Osteoblast (primary cell): ENCODE measurements at regions not wholly inside any gene's neighbourhood (a gene's known extent, or its start where the extent isn't known, plus 50 kb on each side); places are given as distances from the start of the nearest gene placed in this dataset.

Experiments
- DNase-seq: peaks from one replicate; pipeline ENCODE4 v3.0.0; 2011; ENCODE audit warnings: low spot score, mixed read lengths; ENCODE audit not compliant: insufficient read length; ENCODE audit errors: missing footprints
- H2AFZ ChIP-seq: 2 replicates; pipeline ENCODE4 v1.6.0; 2011; ENCODE audit warnings: mild to moderate bottlenecking, low read length
- H3K27ac ChIP-seq: 2 replicates; pipeline ENCODE4 v1.5.1; 2011; ENCODE audit warnings: mild to moderate bottlenecking, low read depth, low read length, moderate library complexity
- H3K27me3 ChIP-seq: 2 replicates; pipeline ENCODE4 v1.6.0; 2012; ENCODE audit warnings: mild to moderate bottlenecking, control low read depth, inconsistent platforms, low read length, moderate library complexity; ENCODE audit not compliant: insufficient read depth
- H3K36me3 ChIP-seq: 2 replicates; pipeline ENCODE4 v1.5.1; 2011; ENCODE audit warnings: mild to moderate bottlenecking, low read length, control low read depth, moderate library complexity; ENCODE audit not compliant: insufficient read depth
- H3K4me1 ChIP-seq: 2 replicates; pipeline ENCODE4 v1.5.1; 2011; ENCODE audit warnings: mild to moderate bottlenecking, low read length, control low read depth, moderate library complexity; ENCODE audit not compliant: insufficient read depth
- H3K4me2 ChIP-seq: 2 replicates; pipeline ENCODE4 v1.6.0; 2011; ENCODE audit warnings: mild to moderate bottlenecking, low read length; ENCODE audit not compliant: insufficient read depth
- H3K4me3 ChIP-seq: fragments of 200-600 bp; sonication (generic); 3 replicates; pipeline ENCODE4 v1.5.1; 2012; ENCODE audit warnings: mild to moderate bottlenecking, low read length, inconsistent platforms; ENCODE audit not compliant: insufficient read depth
- H3K79me2 ChIP-seq: 2 replicates; pipeline ENCODE4 v1.6.0; 2012; ENCODE audit warnings: mild to moderate bottlenecking, low read length, control low read depth, inconsistent platforms; ENCODE audit not compliant: insufficient read depth
- H3K9me3 ChIP-seq: 2 replicates; pipeline ENCODE4 v1.5.1; 2011; ENCODE audit warnings: low read depth, low read length, control low read depth
- H4K20me1 ChIP-seq: 2 replicates; pipeline ENCODE4 v1.6.0; 2012; ENCODE audit warnings: mild to moderate bottlenecking, low read length, control low read depth; ENCODE audit not compliant: insufficient read depth
- CTCF ChIP-seq: IDR thresholded peaks from 2 replicates; pipeline ENCODE4 v1.5.1; 2011; ENCODE audit warnings: mild to moderate bottlenecking, low read depth, low read length, moderate library complexity; ENCODE audit errors: extremely low read depth

GRCh38 chr9:79021084-79021483, 550.7 kb upstream of the TLE4 start:
- Histone ChIP-seq H3K27ac (no peak overlapping the region), H3K4me1 (peaks cover 16% of the 10 kb centered on the region), H3K36me3 (no peaks in the 10 kb centered on the region), H3K4me2 (no peak overlapping the region), H3K4me3 (no peak overlapping the region), H3K9me3 (no peaks in the 10 kb centered on the region), H4K20me1 (no peaks in the 10 kb centered on the region), H3K79me2 (no peaks in the 10 kb centered on the region), H2AFZ (no peak overlapping the region), H3K27me3 (no peaks in the 10 kb centered on the region)
- DNase-seq, result no peak
- TF ChIP-seq CTCF, result no peak

DNA sequence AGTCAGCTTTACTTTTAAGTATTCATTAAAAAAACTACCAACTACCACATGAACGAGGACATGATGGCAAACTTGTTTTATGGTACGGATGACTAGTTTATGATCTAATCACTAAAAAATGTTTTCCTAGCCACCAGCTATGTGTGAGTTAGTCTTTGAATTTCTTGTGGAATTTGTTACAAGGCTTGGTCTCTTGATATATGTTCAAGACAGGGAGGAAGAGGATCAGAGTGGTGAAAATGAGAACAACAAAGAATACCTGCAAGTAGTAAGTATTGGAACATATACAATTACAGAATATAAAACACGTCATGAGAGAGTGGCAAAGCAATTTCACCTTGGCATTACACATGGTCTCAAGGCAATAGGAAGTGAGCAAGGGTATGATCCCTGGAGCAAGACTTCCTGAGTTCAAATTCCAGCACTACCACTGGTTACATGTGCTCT, 548.6 kb upstream of the TLE4 start:
- Histone ChIP-seq H3K27me3 (no peaks in the 10 kb centered on the region), H3K27ac (peak overlapping the region; percentile 88), H3K4me1 (peaks cover 29% of the 10 kb centered on the region), H3K4me2 (peak overlapping the region; percentile 29), H3K4me3 (no peak overlapping the region), H4K20me1 (no peaks in the 10 kb centered on the region), H3K9me3 (no peaks in the 10 kb centered on the region), H3K79me2 (no peaks in the 10 kb centered on the region), H3K36me3 (no peaks in the 10 kb centered on the region), H2AFZ (no peak overlapping the region)
- DNase-seq, result peak; percentile 91
- no peak for TF ChIP-seq CTCF

DNA sequence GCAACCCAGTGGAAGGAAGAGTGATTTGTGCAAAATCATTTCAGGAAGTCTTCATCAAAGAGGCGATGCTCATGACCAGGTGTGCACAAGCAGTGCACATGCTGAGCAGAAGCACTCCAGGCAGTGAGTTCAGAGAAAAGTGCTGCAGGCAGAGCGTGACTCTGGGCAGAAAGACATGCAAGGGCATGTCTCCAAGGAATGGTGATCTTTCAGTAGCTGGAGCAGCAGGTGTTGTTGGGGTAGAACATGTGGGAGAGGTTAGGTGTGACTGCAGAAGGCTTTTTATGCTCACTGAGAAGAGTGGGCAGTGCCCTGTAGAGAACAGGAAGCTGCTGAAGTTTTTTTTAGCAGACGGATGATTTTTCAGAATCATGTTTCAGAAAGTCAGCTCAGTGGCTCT, 545.4 kb upstream of the TLE4 start:
- H3K4me2 ChIP-seq, result no peak overlapping the region
- DNase-seq, result no peak
- no peaks in the 10 kb centered on the region for H4K20me1 ChIP-seq

GRCh38 chr9:79028101-79028500, 543.7 kb upstream of the TLE4 start:
- Histone ChIP-seq H3K9me3 (no peaks in the 10 kb centered on the region), H3K27me3 (no peaks in the 10 kb centered on the region), H2AFZ (peak overlapping the region; percentile 26), H3K4me1 (peaks cover 22% of the 10 kb centered on the region), H3K79me2 (no peaks in the 10 kb centered on the region), H3K36me3 (no peaks in the 10 kb centered on the region), H4K20me1 (no peaks in the 10 kb centered on the region), H3K27ac (peak overlapping the region; percentile 10), H3K4me3 (no peak overlapping the region), H3K4me2 (peak overlapping the region; percentile 64)
- DNase-seq, result no peak
- no peak for TF ChIP-seq CTCF

More for the DNA sequence above, 545.4 kb upstream of the TLE4 start:
- Histone ChIP-seq H3K36me3 (no peaks in the 10 kb centered on the region), H3K4me3 (no peak overlapping the region), H3K4me1 (peaks cover 33% of the 10 kb centered on the region), H3K9me3 (no peaks in the 10 kb centered on the region), H3K27me3 (no peaks in the 10 kb centered on the region), H2AFZ (peak overlapping the region; percentile 48), H3K27ac (no peak overlapping the region), H3K79me2 (no peaks in the 10 kb centered on the region)
- TF ChIP-seq CTCF, result no peak
